ENCODE measurements at regions not wholly inside any gene's neighbourhood (a gene's known extent, or its start where the extent isn't known, plus 50 kb on each side); places are given as distances from the start of the nearest gene placed in this dataset.

- CTCF ChIA-PET = interaction anchor here (0.7 to 1.2 kb wide), 2 partner anchors 11 to 242 kb away, joined by 3 to 5 read pairs; no protein-coding TSS in a partner anchor
- no peaks in the 10 kb centered on the region for H3K4me1 ChIP-seq (ENCODE audit: control insufficient read depth, insufficient read depth, low read length)
- TF ChIP-seq POLR2AphosphoS5 (IDR thresholded peaks at IDR 0.05; ENCODE audit: low read depth, low read length) (no peak), REST (IDR thresholded peaks at IDR 0.05; ENCODE audit: insufficient read depth in 1 of 2, low read depth in 2 of 2, low read length in 1 of 2) (no peak), SIN3A (IDR thresholded peaks at IDR 0.05; ENCODE audit: borderline replicate concordance, insufficient read depth, low read depth, low read length) (no peak), CTCF (IDR thresholded peaks at IDR 0.05) (no peak), TCF7L2 (IDR thresholded peaks at IDR 0.05; ENCODE audit: low read depth, low read length) (no peak)
- POLR2A ChIA-PET = interaction anchor here (0.5 kb wide), 1 partner anchor 12 kb away, joined by 6 read pairs; no protein-coding TSS in a partner anchor
- intact Hi-C loops (cut with micrococcal nuclease; ENCODE audit: unreplicated experiment) = loop anchor here (10.0 kb wide), 1 partner anchor 96 kb away; no protein-coding TSS in a partner anchor
- peaks cover 10% of the 10 kb centered on the region; the same call in 1 of the 2 replicates for H3K27me3 ChIP-seq (ENCODE audit: control insufficient read depth, insufficient read depth, low read length)
- H3K9me3 ChIP-seq (ENCODE audit: control insufficient read depth, insufficient read depth, low read depth, low read length) = no peaks in the 10 kb centered on the region; the same call in 1 of the 2 replicates
- ATAC-seq (no peak), DNase-seq (ENCODE audit: low read depth, low spot score) (no peak)
- no peak overlapping the region for H3K4me3 ChIP-seq (ENCODE audit: low read depth in 2 of 2, low read length in 2 of 2)
- in situ Hi-C loops (cut with HindIII; ENCODE audit: low pct_unique_long_range_greater_than_20kb, low sequenced_read_pairs) = no loop called here
- H3K36me3 ChIP-seq (ENCODE audit: control insufficient read depth, insufficient read depth, low read length) = no peaks in the 10 kb centered on the region
- BruUV-seq (replicated peaks) = no TSS peak
- no peak overlapping the region for H3K27ac ChIP-seq (ENCODE audit: low read length)
These were observed 56.2 kb upstream of the DPYSL4 start for GRCh38 chr10:132130286-132131265.

- no peak overlapping the region for H3K27ac ChIP-seq (ENCODE audit: low read length)
- no peak for DNase-seq (ENCODE audit: low read depth, low spot score)
- H3K4me1 ChIP-seq (ENCODE audit: control insufficient read depth, insufficient read depth, low read length) = no peaks in the 10 kb centered on the region
- H3K27me3 ChIP-seq (ENCODE audit: control insufficient read depth, insufficient read depth, low read length) = peaks cover 10% of the 10 kb centered on the region; the same call in 1 of the 2 replicates
- BruUV-seq (replicated peaks) = no TSS peak
- peak; percentile 49; the same call in 1 of the 2 replicates for ATAC-seq
- TF ChIP-seq CTCF (IDR thresholded peaks at IDR 0.05) (no peak), TCF7L2 (IDR thresholded peaks at IDR 0.05; ENCODE audit: low read depth, low read length) (no peak)
- in situ Hi-C loops (cut with HindIII; ENCODE audit: low pct_unique_long_range_greater_than_20kb, low sequenced_read_pairs) (no loop called here), intact Hi-C loops (cut with micrococcal nuclease; ENCODE audit: unreplicated experiment) (loop anchor here (10.0 kb wide), 1 partner anchor 97 kb away; no protein-coding TSS in a partner anchor)
- H3K4me3 ChIP-seq (ENCODE audit: low read depth in 2 of 2, low read length in 2 of 2) = no peak overlapping the region
- POLR2A ChIA-PET = interaction anchor here (0.5 kb wide), 1 partner anchor 11 kb away, joined by 6 read pairs; no protein-coding TSS in a partner anchor
- H3K36me3 ChIP-seq (ENCODE audit: control insufficient read depth, insufficient read depth, low read length) = no peaks in the 10 kb centered on the region
- CTCF ChIA-PET = interaction anchor here (1.2 kb wide), 1 partner anchor 10 kb away, joined by 3 read pairs; no protein-coding TSS in a partner anchor
- H3K9me3 ChIP-seq (ENCODE audit: control insufficient read depth, insufficient read depth, low read depth, low read length) = no peaks in the 10 kb centered on the region; the same call in 1 of the 2 replicates
These were observed 54.9 kb upstream of the DPYSL4 start for GRCh38 chr10:132131581-132132420.

Data from Panc1 (cell line).